Immature natural killer cell (primary cell): ENCODE measurements at regions not wholly inside any gene's neighbourhood (a gene's known extent, or its start where the extent isn't known, plus 50 kb on each side); places are given as distances from the start of the nearest gene placed in this dataset.
"Not testable (repeated sequence)": the region's sequence is repeated elsewhere in the genome, so short reads cannot be mapped to it uniquely, and the experiment has no call there.

Experiments
- DNase-seq, 3 donors: peaks; one replicate each; pipeline ENCODE4 v3.0.0; 2022; ENCODE audit warnings: mixed read lengths in 1 of 3
- H3K27ac Mint-ChIP-seq, 6 donors: one replicate each; pipeline ENCODE4 v1.8.0; 2020; ENCODE audit warnings: mixed read lengths in 6 of 6, mild to moderate bottlenecking in 5 of 6, inconsistent platforms in 4 of 6, moderate library complexity in 3 of 6
- H3K27me3 Mint-ChIP-seq, 3 donors: one replicate each; pipeline ENCODE4 v1.8.0; 2020 to 2021; ENCODE audit warnings: low read depth in 3 of 3, mild to moderate bottlenecking in 3 of 3, mixed read lengths in 3 of 3, moderate library complexity in 3 of 3, inconsistent platforms in 1 of 3
- H3K36me3 Mint-ChIP-seq, 3 donors: one replicate each; pipeline ENCODE4 v1.8.0; 2020; ENCODE audit warnings: mixed read lengths in 3 of 3, inconsistent platforms in 2 of 3, mild to moderate bottlenecking in 2 of 3
- H3K4me1 Mint-ChIP-seq, 2 donors: one replicate each; pipeline ENCODE4 v1.8.0; 2020; ENCODE audit warnings: inconsistent platforms in 2 of 2, mild to moderate bottlenecking in 2 of 2, mixed read lengths in 2 of 2, moderate library complexity in 1 of 2
- H3K4me3 Mint-ChIP-seq, 5 donors: one replicate each; pipeline ENCODE4 v1.8.0; 2020; ENCODE audit warnings: mild to moderate bottlenecking in 5 of 5, mixed read lengths in 5 of 5, inconsistent platforms in 3 of 5, moderate library complexity in 3 of 5
- H3K9me3 Mint-ChIP-seq, 6 donors: one replicate each; pipeline ENCODE4 v1.8.0; 2020; ENCODE audit warnings: mild to moderate bottlenecking in 6 of 6, mixed read lengths in 6 of 6, inconsistent platforms in 4 of 6, moderate library complexity in 3 of 6

GRCh38 chrX:17987783-17988182 lies 126.7 kb upstream of the RAI2 start:
- Mint-ChIP-seq H3K9me3 (peaks cover 0 to 2% (median under 1%) of the 10 kb centered on the region in 6 donors), H3K27ac (no peak overlapping the region), H3K36me3 (no peaks in the 10 kb centered on the region), H3K4me3 (no peak overlapping the region), H3K4me1 (peaks cover 0 to 7% of the 10 kb centered on the region in 2 donors), H3K27me3 (peaks cover 0 to 11% (median 2%) of the 10 kb centered on the region in 3 donors)
- peak in 2 of 3 donors; percentile 5 to 14 for DNase-seq

DNA sequence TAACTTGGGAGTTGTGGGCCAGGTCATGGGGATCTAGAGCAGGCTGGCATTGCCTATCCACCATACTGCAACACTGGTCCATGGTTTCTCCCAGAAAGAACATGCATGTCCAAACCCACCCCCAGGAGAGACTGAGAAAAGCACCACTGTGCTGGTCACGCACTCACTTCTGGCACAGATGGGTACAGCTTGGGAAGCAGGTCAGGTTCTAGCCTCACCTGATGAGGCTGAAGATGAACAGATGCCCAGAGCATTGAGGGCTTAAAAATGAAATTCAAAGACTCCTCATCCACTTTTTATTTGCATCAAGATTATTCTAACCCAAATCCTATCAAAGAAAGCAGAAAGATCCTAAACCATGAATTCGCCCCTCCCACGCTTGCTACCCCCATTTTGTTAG lies 125.9 kb upstream of the RAI2 start:
- H3K4me1 Mint-ChIP-seq, result peaks cover 0 to 7% of the 10 kb centered on the region in 2 donors
- no peaks in the 10 kb centered on the region for H3K36me3 Mint-ChIP-seq
- no peak overlapping the region for H3K4me3 Mint-ChIP-seq
- DNase-seq, result no peak
- H3K27ac Mint-ChIP-seq, result no peak overlapping the region
- H3K9me3 Mint-ChIP-seq, result peaks cover 0 to 2% (median under 1%) of the 10 kb centered on the region in 6 donors
- peaks cover 0 to 10% (median 2%) of the 10 kb centered on the region in 3 donors for H3K27me3 Mint-ChIP-seq

- Mint-ChIP-seq H3K4me3 (no peak overlapping the region), H3K36me3 (no peaks in the 10 kb centered on the region)
Observed at GRCh38 chrX:17986440-17986839, 125.3 kb upstream of the RAI2 start.

GRCh38 chrX:17984415-17984814 lies 123.3 kb upstream of the RAI2 start:
- peaks cover 0 to 8% (median 6%) of the 10 kb centered on the region in 3 donors for H3K27me3 Mint-ChIP-seq
- H3K4me3 Mint-ChIP-seq, result no peak overlapping the region
- no peaks in the 10 kb centered on the region for H3K36me3 Mint-ChIP-seq
- DNase-seq, result no peak
- peaks cover 0 to 7% of the 10 kb centered on the region in 2 donors for H3K4me1 Mint-ChIP-seq
- H3K27ac Mint-ChIP-seq, result no peak overlapping the region
- peaks cover 0 to 5% (median under 1%) of the 10 kb centered on the region in 6 donors for H3K9me3 Mint-ChIP-seq

More at GRCh38 chrX:17986440-17986839, 125.3 kb upstream of the RAI2 start:
- DNase-seq, result no peak
- Mint-ChIP-seq H3K27me3 (peaks cover 0 to 9% (median 2%) of the 10 kb centered on the region in 3 donors), H3K27ac (no peak overlapping the region), H3K9me3 (peaks cover 0 to 5% (median under 1%) of the 10 kb centered on the region in 6 donors), H3K4me1 (peaks cover 0 to 7% of the 10 kb centered on the region in 2 donors)

DNA sequence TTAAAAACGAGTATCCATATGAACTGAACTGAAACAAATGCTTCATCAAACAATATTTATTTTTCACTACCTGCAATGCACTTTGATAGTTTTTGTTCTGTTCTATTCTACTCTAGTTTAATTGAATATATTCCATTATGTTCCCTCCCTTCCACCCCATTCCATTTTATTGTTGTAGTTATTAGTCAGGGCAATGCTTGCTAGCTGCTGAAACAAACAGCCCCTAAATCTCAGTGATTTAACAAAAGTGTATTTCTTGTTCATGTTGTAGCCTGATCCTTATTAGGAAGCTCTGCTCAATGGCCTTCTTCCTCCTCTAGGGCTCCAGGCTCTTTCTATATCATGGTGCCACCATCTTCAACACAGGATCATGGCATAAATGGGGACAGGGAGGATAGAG lies 122.3 kb upstream of the RAI2 start:
- Mint-ChIP-seq H3K4me1 (peaks cover 0 to 7% of the 10 kb centered on the region in 2 donors), H3K27me3 (peaks cover 0 to 7% (median 5%) of the 10 kb centered on the region in 3 donors), H3K4me3 (no peak overlapping the region), H3K27ac (no peak overlapping the region), H3K9me3 (peaks cover 0 to 5% (median under 1%) of the 10 kb centered on the region in 6 donors), H3K36me3 (no peaks in the 10 kb centered on the region)
- no peak for DNase-seq

DNA sequence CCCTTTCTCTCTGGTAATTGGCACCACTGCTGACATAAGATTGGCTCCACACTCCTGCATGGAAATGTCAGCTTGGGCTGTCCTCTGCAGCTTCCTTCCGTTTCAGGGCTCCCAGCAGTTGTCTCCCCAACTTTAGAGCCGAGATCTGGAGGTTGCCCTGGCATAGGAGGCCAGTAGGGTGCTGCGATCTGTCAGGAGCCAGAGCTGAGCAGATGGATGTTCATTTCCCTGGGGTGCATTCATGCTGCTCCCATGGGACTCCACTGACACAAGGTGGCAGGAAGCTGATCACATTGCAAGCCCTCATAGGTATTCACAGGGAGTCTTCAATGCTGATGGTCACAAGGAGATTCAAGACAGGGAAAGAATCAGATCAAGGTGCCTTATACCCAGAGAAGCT lies 116.6 kb upstream of the RAI2 start:
- no peaks in the 10 kb centered on the region for H3K4me1 Mint-ChIP-seq
- peaks cover 0 to 3% (median 0%) of the 10 kb centered on the region in 6 donors for H3K9me3 Mint-ChIP-seq
- H3K4me3 Mint-ChIP-seq, result no peak overlapping the region
- no peak overlapping the region for H3K27ac Mint-ChIP-seq
- DNase-seq, result no peak
- H3K36me3 Mint-ChIP-seq, result no peaks in the 10 kb centered on the region
- peaks cover 0 to 12% (median 0%) of the 10 kb centered on the region in 3 donors for H3K27me3 Mint-ChIP-seq

DNA sequence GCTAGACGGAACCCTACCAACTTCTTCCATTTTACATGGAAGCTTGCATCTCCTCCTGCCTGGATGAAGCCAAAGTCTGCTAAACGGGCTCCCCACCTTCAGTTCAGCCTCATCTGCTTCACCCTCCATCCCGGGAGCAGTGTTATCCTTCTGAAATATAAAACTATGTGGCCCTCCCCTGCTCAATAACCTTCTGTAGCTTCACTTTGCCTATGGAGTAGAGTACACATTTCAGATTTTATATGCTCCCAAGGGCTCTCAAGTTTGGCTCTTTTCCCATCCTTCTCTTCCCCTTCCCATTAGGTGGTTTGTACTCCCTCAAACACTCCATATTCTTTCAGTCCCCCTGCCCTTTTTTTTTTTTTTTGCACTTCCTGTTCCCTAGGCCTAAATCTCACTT lies 115.9 kb upstream of the RAI2 start:
- Mint-ChIP-seq H3K9me3 (peaks cover 0 to 3% (median 0%) of the 10 kb centered on the region in 6 donors), H3K36me3 (no peaks in the 10 kb centered on the region), H3K27ac (no peak overlapping the region), H3K4me3 (no peak overlapping the region), H3K27me3 (peaks cover 0 to 14% (median 1%) of the 10 kb centered on the region in 3 donors), H3K4me1 (no peaks in the 10 kb centered on the region)
- DNase-seq, result no peak

GRCh38 chrX:17975349-17975748 lies 114.3 kb upstream of the RAI2 start:
- H3K4me1 Mint-ChIP-seq, DNase-seq, H3K27ac Mint-ChIP-seq, H3K4me3 Mint-ChIP-seq, H3K36me3 Mint-ChIP-seq, H3K9me3 Mint-ChIP-seq: not testable (repeated sequence)
- H3K27me3 Mint-ChIP-seq, result peaks cover 0 to 12% (median 1%) of the 10 kb centered on the region in 3 donors

GRCh38 chrX:17968367-17968766 lies 107.3 kb upstream of the RAI2 start:
- Mint-ChIP-seq H3K27me3 (peaks cover 1 to 5% (median 3%) of the 10 kb centered on the region in 3 donors), H3K36me3 (no peaks in the 10 kb centered on the region), H3K4me1 (no peaks in the 10 kb centered on the region), H3K27ac (no peak overlapping the region), H3K4me3 (no peak overlapping the region), H3K9me3 (no peaks in the 10 kb centered on the region)
- DNase-seq, result no peak

DNA sequence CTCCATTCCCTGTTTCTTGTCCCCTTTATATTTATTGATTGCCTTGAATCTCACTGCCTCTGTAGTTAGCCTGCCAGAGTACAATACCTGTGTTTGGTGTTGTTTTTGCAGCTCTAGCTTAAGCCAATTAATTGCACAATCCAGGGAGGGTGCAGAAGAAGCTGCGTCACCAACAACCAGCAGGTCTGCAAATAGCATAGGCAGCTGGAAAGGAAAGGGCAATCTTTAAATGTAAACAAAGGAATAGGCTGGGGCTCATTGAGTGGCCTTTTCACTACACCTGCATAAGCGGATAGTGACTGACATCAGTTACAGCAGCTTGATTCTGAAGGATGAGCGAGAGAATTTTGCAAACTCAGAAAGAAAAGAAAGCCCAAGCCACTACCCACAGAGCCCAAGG lies 106.8 kb upstream of the RAI2 start:
- H3K36me3 Mint-ChIP-seq, result no peaks in the 10 kb centered on the region
- no peaks in the 10 kb centered on the region for H3K4me1 Mint-ChIP-seq
- H3K9me3 Mint-ChIP-seq, result no peaks in the 10 kb centered on the region
- no peak overlapping the region for H3K27ac Mint-ChIP-seq
- peaks cover 1 to 5% (median 3%) of the 10 kb centered on the region in 3 donors for H3K27me3 Mint-ChIP-seq
- no peak overlapping the region for H3K4me3 Mint-ChIP-seq
- no peak for DNase-seq

GRCh38 chrX:17964871-17965270 lies 103.8 kb upstream of the RAI2 start:
- Mint-ChIP-seq H3K27ac (no peak overlapping the region), H3K4me3 (no peak overlapping the region), H3K9me3 (no peaks in the 10 kb centered on the region), H3K36me3 (no peaks in the 10 kb centered on the region), H3K4me1 (no peaks in the 10 kb centered on the region), H3K27me3 (peaks cover 0 to 5% (median under 1%) of the 10 kb centered on the region in 3 donors)
- no peak for DNase-seq

DNA sequence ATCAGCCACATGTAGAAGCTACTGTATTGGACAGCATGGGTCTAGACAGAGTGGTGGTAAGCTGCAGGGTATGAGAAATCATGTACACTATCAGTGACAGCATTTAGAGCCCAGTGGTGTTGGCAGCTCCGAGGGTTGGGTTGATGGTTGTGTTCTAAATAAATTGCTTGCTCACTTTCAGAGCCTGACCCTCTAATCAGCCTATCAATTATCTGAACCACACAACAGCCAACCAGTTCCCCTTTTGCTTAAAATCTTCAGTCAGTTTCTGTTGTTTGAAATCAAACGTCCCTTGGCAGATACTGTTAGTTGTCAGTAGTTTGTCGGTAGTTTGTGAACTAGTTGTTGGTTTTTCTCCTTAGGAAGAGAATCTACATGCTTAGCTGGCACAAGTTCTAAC lies 99.8 kb upstream of the RAI2 start:
- Mint-ChIP-seq H3K27me3 (peaks cover 0 to 6% (median 3%) of the 10 kb centered on the region in 3 donors), H3K4me1 (no peaks in the 10 kb centered on the region)

GRCh38 chrX:17944833-17945497 lies 83.9 kb upstream of the RAI2 start:
- Mint-ChIP-seq H3K36me3 (no peaks in the 10 kb centered on the region), H3K4me1 (no peaks in the 10 kb centered on the region), H3K9me3 (no peaks in the 10 kb centered on the region), H3K27me3 (peaks cover 3 to 4% (median 3%) of the 10 kb centered on the region in 3 donors), H3K4me3 (no peak overlapping the region), H3K27ac (no peak overlapping the region)
- peak in 1 of 3 donors; percentile 2 for DNase-seq

More for the DNA sequence above, 99.8 kb upstream of the RAI2 start:
- Mint-ChIP-seq H3K9me3 (no peaks in the 10 kb centered on the region), H3K4me3 (no peak overlapping the region), H3K27ac (no peak overlapping the region), H3K36me3 (no peaks in the 10 kb centered on the region)
- DNase-seq, result no peak

- not testable (repeated sequence) for H3K36me3 Mint-ChIP-seq, H3K4me3 Mint-ChIP-seq, H3K27me3 Mint-ChIP-seq, H3K9me3 Mint-ChIP-seq, H3K4me1 Mint-ChIP-seq, H3K27ac Mint-ChIP-seq, DNase-seq
Observed at GRCh38 chrX:17941171-17941570, 80.1 kb upstream of the RAI2 start.

- Mint-ChIP-seq H3K4me1 (no peaks in the 10 kb centered on the region), H3K27ac (no peak overlapping the region), H3K4me3 (no peak overlapping the region), H3K27me3 (peaks cover 5 to 9% (median 8%) of the 10 kb centered on the region in 3 donors), H3K36me3 (no peaks in the 10 kb centered on the region), H3K9me3 (no peaks in the 10 kb centered on the region)
- DNase-seq, result no peak
Observed at GRCh38 chrX:17939724-17940123, 78.6 kb upstream of the RAI2 start.
